ENCODE measurements at regions not wholly inside any gene's neighbourhood (a gene's known extent, or its start where the extent isn't known, plus 50 kb on each side); places are given as distances from the start of the nearest gene placed in this dataset.

DNA sequence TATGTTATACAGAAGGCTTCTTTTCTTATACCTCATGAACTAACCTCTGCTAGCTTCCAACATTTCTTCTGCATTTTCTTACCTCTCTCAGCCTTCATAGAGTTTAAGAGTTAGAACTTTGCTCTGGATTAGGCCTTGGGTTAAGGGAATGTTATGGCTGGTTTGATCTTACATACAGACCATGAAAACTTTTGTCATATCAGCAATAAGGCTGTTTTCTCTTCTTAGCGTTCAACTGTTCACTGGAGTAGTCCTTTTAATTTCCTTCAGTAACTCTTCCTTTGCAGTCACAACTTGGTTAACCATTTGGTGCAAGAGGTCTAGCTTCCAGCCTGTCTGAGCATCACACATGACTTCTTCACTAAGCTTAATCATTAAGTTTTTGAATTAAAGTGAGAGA lies 329.0 kb upstream of the CCNG1 start:
- TF ChIP-seq REST (IDR thresholded peaks at IDR 0.05; ENCODE audit: insufficient read depth in 1 of 2, low read depth in 2 of 2, low read length in 1 of 2) (no peak), CTCF (IDR thresholded peaks at IDR 0.05) (no peak)

Data from Panc1 (cell line).